Astrocyte (in vitro differentiated cells and primary cell): ENCODE measurements at regions not wholly inside any gene's neighbourhood (a gene's known extent, or its start where the extent isn't known, plus 50 kb on each side); places are given as distances from the start of the nearest gene placed in this dataset.
"Not testable (repeated sequence)": the region's sequence is repeated elsewhere in the genome, so short reads cannot be mapped to it uniquely, and the experiment has no call there.

Experiments
- DNase-seq: peaks from one replicate; pipeline ENCODE4 v3.0.0-alpha.2; 2010; ENCODE audit warnings: low read depth
- FAIRE-seq: peaks from 2 replicates; lab custom pipeline; 2011; peaks lifted over from hg19 to GRCh38; lab: Jason Lieb, UNC
- H2AFZ ChIP-seq: 2 replicates; pipeline ENCODE4 v1.6.0; 2012; ENCODE audit warnings: low read depth, low read length, inconsistent platforms
- H3K27ac ChIP-seq: 2 replicates; pipeline ENCODE4 v1.5.1; 2011; ENCODE audit warnings: low read depth, low read length, inconsistent platforms
- H3K27me3 ChIP-seq: 2 replicates; pipeline ENCODE4 v1.6.0; 2011; ENCODE audit warnings: low read length, inconsistent platforms; ENCODE audit not compliant: insufficient read depth
- H3K36me3 ChIP-seq: 2 replicates; pipeline ENCODE4 v1.5.1; 2011; ENCODE audit warnings: low read length, inconsistent platforms; ENCODE audit not compliant: insufficient read depth
- H3K4me1 ChIP-seq: 2 replicates; pipeline ENCODE4 v1.5.1; 2011; ENCODE audit warnings: low read length, inconsistent platforms; ENCODE audit not compliant: insufficient read depth
- H3K4me2 ChIP-seq: 2 replicates; pipeline ENCODE4 v1.6.0; 2012; ENCODE audit warnings: low read length, inconsistent platforms
- H3K4me3 ChIP-seq: 2 replicates; pipeline ENCODE4 v1.5.1; 2011; ENCODE audit warnings: low read depth, mild to moderate bottlenecking, low read length, inconsistent platforms; ENCODE audit not compliant: insufficient read depth
- H3K79me2 ChIP-seq: 2 replicates; pipeline ENCODE4 v1.6.0; 2012; ENCODE audit warnings: mild to moderate bottlenecking, low read length, inconsistent platforms; ENCODE audit not compliant: insufficient read depth
- H3K9ac ChIP-seq: 2 replicates; pipeline ENCODE4 v1.6.0; 2012; ENCODE audit warnings: mild to moderate bottlenecking, low read length, inconsistent platforms
- H3K9me3 ChIP-seq: 2 replicates; pipeline ENCODE4 v1.5.1; 2012; ENCODE audit warnings: low read depth, mild to moderate bottlenecking, low read length, inconsistent platforms; ENCODE audit not compliant: insufficient read depth
- H4K20me1 ChIP-seq: 2 replicates; pipeline ENCODE4 v1.6.0; 2012; ENCODE audit warnings: low read length, inconsistent platforms; ENCODE audit not compliant: insufficient read depth
- H3K27ac Mint-ChIP-seq: one replicate; pipeline ENCODE4 v1.8.0; 2021; ENCODE audit warnings: mild to moderate bottlenecking, mixed read lengths; ENCODE audit not compliant: unreplicated experiment
- H3K27me3 Mint-ChIP-seq: one replicate; pipeline ENCODE4 v1.8.0; 2021; ENCODE audit warnings: low read depth, mixed read lengths; ENCODE audit not compliant: unreplicated experiment
- H3K36me3 Mint-ChIP-seq: one replicate; pipeline ENCODE4 v1.8.0; 2021; ENCODE audit warnings: low read depth, mixed read lengths; ENCODE audit not compliant: unreplicated experiment
- H3K4me1 Mint-ChIP-seq: one replicate; pipeline ENCODE4 v1.8.0; 2021; ENCODE audit warnings: low read depth, mixed read lengths; ENCODE audit not compliant: unreplicated experiment
- H3K4me3 Mint-ChIP-seq: one replicate; pipeline ENCODE4 v1.8.0; 2021; ENCODE audit warnings: mild to moderate bottlenecking, moderate library complexity, mixed read lengths; ENCODE audit not compliant: unreplicated experiment
- H3K9me3 Mint-ChIP-seq: one replicate; pipeline ENCODE4 v1.8.0; 2021; ENCODE audit warnings: mild to moderate bottlenecking, mixed read lengths; ENCODE audit not compliant: unreplicated experiment
- EZH2 ChIP-seq: IDR thresholded peaks from 2 replicates; pipeline ENCODE4 v1.6.1; 2012; ENCODE audit warnings: mild to moderate bottlenecking, low read length, inconsistent platforms; ENCODE audit not compliant: insufficient read depth
- TF ChIP-seq, protein P1 (sequence below): IDR thresholded peaks from 2 replicates; pipeline ENCODE4 v1.5.1; 2011; ENCODE audit warnings: low read depth, mild to moderate bottlenecking, inconsistent platforms, low read length, moderate library complexity; ENCODE audit not compliant: insufficient read depth

DNA sequence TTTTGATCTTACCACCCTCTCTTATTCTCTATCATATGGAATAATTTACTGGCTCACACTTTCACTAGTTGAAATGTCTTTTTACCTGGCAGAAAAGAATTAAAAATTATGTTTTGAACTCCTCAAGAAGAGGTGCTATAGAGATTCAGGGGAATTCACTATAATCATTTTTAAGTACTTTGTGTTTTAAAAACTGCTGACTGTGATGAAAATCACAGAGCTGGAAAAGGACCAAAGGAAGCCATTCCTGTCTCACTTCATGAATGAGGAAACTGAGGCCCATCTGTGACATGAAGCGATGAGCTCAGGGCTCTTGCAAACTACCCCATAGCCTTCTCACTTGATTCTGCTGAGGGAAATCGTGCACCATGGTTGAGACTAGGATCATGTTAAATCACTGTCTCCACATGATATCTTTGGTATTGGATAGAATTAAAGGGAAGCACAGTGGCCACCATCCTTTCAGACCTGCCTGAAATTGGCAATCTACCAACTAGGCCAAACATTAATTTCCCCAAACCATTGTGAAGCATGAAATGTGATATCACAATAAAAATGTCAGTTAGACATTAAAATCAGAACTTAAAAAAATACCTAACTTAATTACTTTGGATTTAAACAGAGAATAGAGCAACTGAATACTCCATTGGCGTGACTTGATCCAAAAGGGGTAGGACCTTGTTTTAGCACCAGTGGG is 141.0 kb downstream of the FZD1 start:
- Mint-ChIP-seq H3K36me3 (no peaks in the 10 kb centered on the region), H3K4me1 (peaks cover 4% of the 10 kb centered on the region), H3K27ac (no peak overlapping the region), H3K27me3 (no peaks in the 10 kb centered on the region), H3K4me3 (no peak overlapping the region), H3K9me3 (peaks cover 5% of the 10 kb centered on the region)
- no peak for DNase-seq
- no peaks in the 10 kb centered on the region for H3K9me3 ChIP-seq
- H3K4me2 ChIP-seq: no peak overlapping the region
- no peak for TF ChIP-seq EZH2
- TF ChIP-seq, protein P1, sequence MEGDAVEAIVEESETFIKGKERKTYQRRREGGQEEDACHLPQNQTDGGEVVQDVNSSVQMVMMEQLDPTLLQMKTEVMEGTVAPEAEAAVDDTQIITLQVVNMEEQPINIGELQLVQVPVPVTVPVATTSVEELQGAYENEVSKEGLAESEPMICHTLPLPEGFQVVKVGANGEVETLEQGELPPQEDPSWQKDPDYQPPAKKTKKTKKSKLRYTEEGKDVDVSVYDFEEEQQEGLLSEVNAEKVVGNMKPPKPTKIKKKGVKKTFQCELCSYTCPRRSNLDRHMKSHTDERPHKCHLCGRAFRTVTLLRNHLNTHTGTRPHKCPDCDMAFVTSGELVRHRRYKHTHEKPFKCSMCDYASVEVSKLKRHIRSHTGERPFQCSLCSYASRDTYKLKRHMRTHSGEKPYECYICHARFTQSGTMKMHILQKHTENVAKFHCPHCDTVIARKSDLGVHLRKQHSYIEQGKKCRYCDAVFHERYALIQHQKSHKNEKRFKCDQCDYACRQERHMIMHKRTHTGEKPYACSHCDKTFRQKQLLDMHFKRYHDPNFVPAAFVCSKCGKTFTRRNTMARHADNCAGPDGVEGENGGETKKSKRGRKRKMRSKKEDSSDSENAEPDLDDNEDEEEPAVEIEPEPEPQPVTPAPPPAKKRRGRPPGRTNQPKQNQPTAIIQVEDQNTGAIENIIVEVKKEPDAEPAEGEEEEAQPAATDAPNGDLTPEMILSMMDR: no peak
- no peaks in the 10 kb centered on the region for H3K4me1 ChIP-seq
- FAIRE-seq: no peak
- H4K20me1 ChIP-seq: no peaks in the 10 kb centered on the region
- H3K79me2 ChIP-seq: no peaks in the 10 kb centered on the region
- H2AFZ ChIP-seq: no peak overlapping the region
- H3K36me3 ChIP-seq: no peaks in the 10 kb centered on the region
- H3K27ac ChIP-seq: no peak overlapping the region
- H3K9ac ChIP-seq: no peak overlapping the region
- H3K27me3 ChIP-seq: no peaks in the 10 kb centered on the region
- H3K4me3 ChIP-seq: no peak overlapping the region

DNA sequence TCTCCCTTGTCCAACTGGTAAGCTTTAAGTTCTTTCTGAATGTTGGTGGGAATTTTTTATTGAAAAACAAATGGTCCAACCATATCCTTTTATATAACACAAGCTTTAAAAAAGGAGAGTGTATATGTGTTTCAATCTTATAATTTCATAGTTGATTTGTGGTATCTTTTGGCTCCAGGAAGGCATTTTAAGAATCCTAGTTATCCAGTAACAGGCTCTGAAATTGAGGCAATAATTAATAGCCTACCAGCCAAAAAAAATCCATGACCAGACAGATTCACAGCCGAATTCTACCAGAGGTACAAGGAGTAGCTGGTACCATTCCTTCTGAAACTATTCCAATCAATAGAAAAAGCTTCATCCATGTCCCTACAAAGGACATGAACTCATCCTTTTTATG is 141.6 kb downstream of the FZD1 start:
- H3K4me3 Mint-ChIP-seq, H2AFZ ChIP-seq, H3K9ac ChIP-seq, H3K9me3 ChIP-seq, H3K27me3 Mint-ChIP-seq, H3K36me3 Mint-ChIP-seq, H3K27ac ChIP-seq, H3K27me3 ChIP-seq, H3K36me3 ChIP-seq, H3K79me2 ChIP-seq, H3K4me1 ChIP-seq, H4K20me1 ChIP-seq, H3K4me2 ChIP-seq, H3K9me3 Mint-ChIP-seq, H3K27ac Mint-ChIP-seq, DNase-seq, FAIRE-seq, H3K4me3 ChIP-seq, H3K4me1 Mint-ChIP-seq: not testable (repeated sequence)

DNA sequence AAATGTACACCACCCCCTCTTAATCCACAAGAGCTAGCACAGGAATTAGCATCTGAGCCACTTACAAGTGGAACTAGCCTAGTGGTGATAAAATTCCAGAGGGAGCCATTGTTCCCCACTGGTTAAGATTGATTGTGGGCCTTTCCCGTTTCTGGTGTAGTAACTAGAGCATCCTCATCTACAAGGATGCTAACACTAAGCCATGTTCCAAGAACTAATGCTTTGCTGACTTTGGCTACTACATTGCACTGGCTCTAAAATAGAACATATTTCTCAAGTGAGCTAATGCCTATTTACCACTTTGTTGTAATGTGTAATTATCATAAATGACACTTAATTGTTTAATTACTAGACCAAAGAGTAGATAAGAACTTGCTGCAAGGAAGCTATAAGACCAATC is 143.7 kb downstream of the FZD1 start:
- peaks cover 4% of the 10 kb centered on the region for H3K4me1 Mint-ChIP-seq
- DNase-seq: peak; percentile 30
- H3K4me3 Mint-ChIP-seq: no peak overlapping the region
- Histone ChIP-seq H3K9ac (no peak overlapping the region), H3K79me2 (no peaks in the 10 kb centered on the region), H3K4me3 (no peak overlapping the region), H3K27me3 (no peaks in the 10 kb centered on the region), H3K4me2 (no peak overlapping the region), H3K27ac (no peak overlapping the region), H3K4me1 (no peaks in the 10 kb centered on the region), H3K9me3 (no peaks in the 10 kb centered on the region), H2AFZ (no peak overlapping the region), H3K36me3 (no peaks in the 10 kb centered on the region), H4K20me1 (no peaks in the 10 kb centered on the region)
- H3K9me3 Mint-ChIP-seq: no peaks in the 10 kb centered on the region
- FAIRE-seq: no peak
- H3K36me3 Mint-ChIP-seq: no peaks in the 10 kb centered on the region
- no peak overlapping the region for H3K27ac Mint-ChIP-seq
- no peaks in the 10 kb centered on the region for H3K27me3 Mint-ChIP-seq
- no peak for TF ChIP-seq EZH2
- TF ChIP-seq, protein P1: no peak
